Activated CD4-positive, alpha-beta memory T cell treated with anti-CD3 and anti-CD28 coated beads for 36 hours (primary cell): ENCODE measurements at regions not wholly inside any gene's neighbourhood (a gene's known extent, or its start where the extent isn't known, plus 50 kb on each side); places are given as distances from the start of the nearest gene placed in this dataset.
"Not testable (repeated sequence)": the region's sequence is repeated elsewhere in the genome, so short reads cannot be mapped to it uniquely, and the experiment has no call there.

Source experiments
- CTCF ChIA-PET: fragments of 350-600 bp; sonication (Branson Sonifier 250); formaldehyde crosslinking; loops from one replicate; lab custom pipeline; 2021; ENCODE audit warnings: antibody characterized with exemption, inconsistent platforms; lab: Charles Lee
- POLR2A ChIA-PET: fragments of 350-600 bp; sonication (Branson Sonifier 250); formaldehyde crosslinking; loops from one replicate; lab custom pipeline; 2021; ENCODE audit warnings: antibody characterized with exemption; lab: Charles Lee
- DNase-seq: peaks from one replicate; pipeline ENCODE4 v3.0.0-alpha.2; 2020
- H3K27ac Mint-ChIP-seq: one replicate; pipeline ENCODE4 v1.8.0; 2021; ENCODE audit warnings: mixed read lengths
- H3K27me3 Mint-ChIP-seq: one replicate; pipeline ENCODE4 v1.8.0; 2021; ENCODE audit warnings: mixed read lengths
- H3K36me3 Mint-ChIP-seq: one replicate; pipeline ENCODE4 v1.8.0; 2021; ENCODE audit warnings: mixed read lengths
- H3K4me1 Mint-ChIP-seq: one replicate; pipeline ENCODE4 v1.8.0; 2021; ENCODE audit warnings: low read depth, mixed read lengths
- H3K4me3 Mint-ChIP-seq: one replicate; pipeline ENCODE4 v1.8.0; 2021; ENCODE audit warnings: mild to moderate bottlenecking, mixed read lengths
- H3K9me3 Mint-ChIP-seq: one replicate; pipeline ENCODE4 v1.8.0; 2021; ENCODE audit warnings: mixed read lengths
- intact Hi-C: fragments of 100-400 bp; cut with micrococcal nuclease; formaldehyde crosslinking; loops from one replicate; pipeline ENCODE4 v1.15.1; 2023

- H3K9me3 Mint-ChIP-seq: no peaks in the 10 kb centered on the region
- no peak overlapping the region for H3K27ac Mint-ChIP-seq
- peaks cover 2% of the 10 kb centered on the region for H3K4me1 Mint-ChIP-seq
- no peaks in the 10 kb centered on the region for H3K27me3 Mint-ChIP-seq
- POLR2A ChIA-PET: no interaction called here
- no peak overlapping the region for H3K4me3 Mint-ChIP-seq
- no peaks in the 10 kb centered on the region for H3K36me3 Mint-ChIP-seq
- intact Hi-C loops: no loop called here
- no peak for DNase-seq
- CTCF ChIA-PET: no interaction called here
These were observed 186.9 kb upstream of the ADGRL4 start for GRCh38 chr1:79193211-79194079.

- H3K4me3 Mint-ChIP-seq: no peak overlapping the region
- H3K36me3 Mint-ChIP-seq: no peaks in the 10 kb centered on the region
- H3K9me3 Mint-ChIP-seq: no peaks in the 10 kb centered on the region
- intact Hi-C loops: no loop called here
- no peak for DNase-seq
- ChIA-PET CTCF (no interaction called here), POLR2A (no interaction called here)
- H3K4me1 Mint-ChIP-seq: peaks cover 2% of the 10 kb centered on the region
- no peak overlapping the region for H3K27ac Mint-ChIP-seq
- H3K27me3 Mint-ChIP-seq: no peaks in the 10 kb centered on the region
These were observed 183.5 kb upstream of the ADGRL4 start for GRCh38 chr1:79190074-79190473.

- intact Hi-C loops: no loop called here
- Mint-ChIP-seq H3K36me3 (no peaks in the 10 kb centered on the region), H3K27me3 (no peaks in the 10 kb centered on the region), H3K9me3 (no peaks in the 10 kb centered on the region), H3K4me3 (no peak overlapping the region), H3K27ac (no peak overlapping the region), H3K4me1 (peaks cover under 1% of the 10 kb centered on the region)
- no peak for DNase-seq
- ChIA-PET POLR2A (no interaction called here), CTCF (no interaction called here)
These were observed 181.8 kb upstream of the ADGRL4 start for GRCh38 chr1:79188337-79188736.

- no peak overlapping the region for H3K27ac Mint-ChIP-seq
- POLR2A ChIA-PET: no interaction called here
- no peaks in the 10 kb centered on the region for H3K4me1 Mint-ChIP-seq
- CTCF ChIA-PET: no interaction called here
- no peaks in the 10 kb centered on the region for H3K9me3 Mint-ChIP-seq
- no peak for DNase-seq
- H3K27me3 Mint-ChIP-seq: no peaks in the 10 kb centered on the region
- H3K4me3 Mint-ChIP-seq: no peak overlapping the region
- intact Hi-C loops: no loop called here
- no peaks in the 10 kb centered on the region for H3K36me3 Mint-ChIP-seq
These were observed 179.7 kb upstream of the ADGRL4 start for GRCh38 chr1:79186260-79186659.

GRCh38 chr1:79177844-79178243, 171.3 kb upstream of the ADGRL4 start:
- no peak for DNase-seq
- Mint-ChIP-seq H3K4me1 (no peaks in the 10 kb centered on the region), H3K4me3 (no peak overlapping the region), H3K9me3 (peaks cover 10% of the 10 kb centered on the region), H3K36me3 (no peaks in the 10 kb centered on the region), H3K27ac (no peak overlapping the region), H3K27me3 (no peaks in the 10 kb centered on the region)
- intact Hi-C loops: no loop called here
- POLR2A ChIA-PET: no interaction called here
- CTCF ChIA-PET: no interaction called here

- Mint-ChIP-seq H3K4me3 (no peak overlapping the region), H3K9me3 (peaks cover 13% of the 10 kb centered on the region), H3K36me3 (no peaks in the 10 kb centered on the region), H3K27ac (no peak overlapping the region), H3K4me1 (no peaks in the 10 kb centered on the region), H3K27me3 (no peaks in the 10 kb centered on the region)
- DNase-seq: no peak
- intact Hi-C loops: no loop called here
- ChIA-PET CTCF (no interaction called here), POLR2A (no interaction called here)
These were observed 154.5 kb upstream of the ADGRL4 start for GRCh38 chr1:79161077-79161476.

- intact Hi-C loops: no loop called here
- Mint-ChIP-seq H3K9me3 (peaks cover 4% of the 10 kb centered on the region), H3K27ac (no peak overlapping the region), H3K4me1 (no peaks in the 10 kb centered on the region), H3K36me3 (no peaks in the 10 kb centered on the region), H3K27me3 (no peaks in the 10 kb centered on the region), H3K4me3 (no peak overlapping the region)
- CTCF ChIA-PET: no interaction called here
- POLR2A ChIA-PET: no interaction called here
- no peak for DNase-seq
These were observed 149.5 kb upstream of the ADGRL4 start for GRCh38 chr1:79155991-79156390.

- Mint-ChIP-seq H3K9me3 (peaks cover 2% of the 10 kb centered on the region), H3K4me1 (no peaks in the 10 kb centered on the region), H3K27me3 (no peaks in the 10 kb centered on the region), H3K27ac (no peak overlapping the region), H3K4me3 (no peak overlapping the region), H3K36me3 (no peaks in the 10 kb centered on the region)
- intact Hi-C loops: no loop called here
- no peak for DNase-seq
- CTCF ChIA-PET: no interaction called here
- POLR2A ChIA-PET: no interaction called here
These were observed 144.7 kb upstream of the ADGRL4 start for GRCh38 chr1:79151006-79151796.

- Mint-ChIP-seq H3K27ac (no peak overlapping the region), H3K4me3 (no peak overlapping the region), H3K27me3 (no peaks in the 10 kb centered on the region), H3K36me3 (no peaks in the 10 kb centered on the region), H3K4me1 (no peaks in the 10 kb centered on the region), H3K9me3 (peaks cover 2% of the 10 kb centered on the region)
- ChIA-PET POLR2A (no interaction called here), CTCF (no interaction called here)
- DNase-seq: no peak
- intact Hi-C loops: no loop called here
These were observed 144.0 kb upstream of the ADGRL4 start for GRCh38 chr1:79150576-79150975.

GRCh38 chr1:79138227-79138626, 131.7 kb upstream of the ADGRL4 start:
- H3K9me3 Mint-ChIP-seq: peaks cover 13% of the 10 kb centered on the region
- CTCF ChIA-PET, H3K36me3 Mint-ChIP-seq, H3K4me3 Mint-ChIP-seq, H3K27ac Mint-ChIP-seq, DNase-seq, intact Hi-C loops, H3K27me3 Mint-ChIP-seq, POLR2A ChIA-PET, H3K4me1 Mint-ChIP-seq: not testable (repeated sequence)

GRCh38 chr1:79133774-79134364, 127.3 kb upstream of the ADGRL4 start:
- intact Hi-C loops: no loop called here

GRCh38 chr1:79131626-79132025, 125.1 kb upstream of the ADGRL4 start:
- Mint-ChIP-seq H3K4me1 (no peaks in the 10 kb centered on the region), H3K27ac (no peak overlapping the region), H3K4me3 (no peak overlapping the region), H3K9me3 (peaks cover 3% of the 10 kb centered on the region), H3K36me3 (peaks cover 2% of the 10 kb centered on the region), H3K27me3 (no peaks in the 10 kb centered on the region)
- POLR2A ChIA-PET: no interaction called here
- CTCF ChIA-PET: no interaction called here
- intact Hi-C loops: no loop called here
- no peak for DNase-seq

More at GRCh38 chr1:79133774-79134364, 127.3 kb upstream of the ADGRL4 start:
- CTCF ChIA-PET: no interaction called here
- H3K27me3 Mint-ChIP-seq: no peaks in the 10 kb centered on the region
- no peak overlapping the region for H3K27ac Mint-ChIP-seq
- H3K9me3 Mint-ChIP-seq: peaks cover 9% of the 10 kb centered on the region
- peaks cover 2% of the 10 kb centered on the region for H3K36me3 Mint-ChIP-seq
- H3K4me3 Mint-ChIP-seq: no peak overlapping the region
- no peak for DNase-seq
- POLR2A ChIA-PET: no interaction called here
- H3K4me1 Mint-ChIP-seq: no peaks in the 10 kb centered on the region
